SK-N-SH treated with all-trans-retinoic acid at 6 μM for 48 hours (cell line): ENCODE measurements at regions not wholly inside any gene's neighbourhood (a gene's known extent, or its start where the extent isn't known, plus 50 kb on each side); places are given as distances from the start of the nearest gene placed in this dataset.
A peak's percentile ranks its signal among the peaks of the same experiment; 100 is the strongest.

Experiments
- ATAC-seq: fragments of 200-7000 bp; cut with Tn5 transposase; 3 replicates; pipeline ENCODE4 v1.9.1; 2020; ENCODE audit warnings: mild to moderate bottlenecking, moderate library complexity
- ARNTL ChIP-seq: fragments of 450-650 bp; formaldehyde crosslinking; IDR thresholded peaks from 2 replicates; pipeline ENCODE4 v1.5.0; 2020; ENCODE audit warnings: low read depth, mild to moderate bottlenecking, moderate library complexity, borderline replicate concordance
- BACH2 ChIP-seq: fragments of 250-450 bp; sonication (Bioruptor Pico); IDR thresholded peaks from 2 replicates; pipeline ENCODE4 v1.9.0; 2021; ENCODE audit warnings: mild to moderate bottlenecking, borderline replicate concordance
- CSDC2 ChIP-seq: fragments of 250-450 bp; sonication (Bioruptor Pico); IDR thresholded peaks from 2 replicates; pipeline ENCODE4 v1.5.0; 2020; ENCODE audit warnings: mild to moderate bottlenecking, moderate library complexity
- CSRNP3 ChIP-seq: fragments of 250-450 bp; sonication (Bioruptor Pico); IDR thresholded peaks from 2 replicates; pipeline ENCODE4 v1.5.1; 2021; ENCODE audit warnings: mild to moderate bottlenecking, moderate library complexity
- ESRRG ChIP-seq: fragments of 250-450 bp; sonication (Bioruptor Pico); IDR thresholded peaks from 2 replicates; pipeline ENCODE4 v1.6.1; 2021; ENCODE audit warnings: mild to moderate bottlenecking
- GLIS3 ChIP-seq: fragments of 250-450 bp; sonication (Bioruptor Pico); IDR thresholded peaks from 2 replicates; pipeline ENCODE4 v1.5.0; 2020; ENCODE audit warnings: mild to moderate bottlenecking, moderate library complexity
- ISL1 ChIP-seq: fragments of 250-450 bp; sonication (Bioruptor Pico); IDR thresholded peaks from 2 replicates; pipeline ENCODE4 v2.1.2; 2022; ENCODE audit warnings: mild to moderate bottlenecking, moderate library complexity
- OSR1 ChIP-seq: fragments of 250-450 bp; sonication (Bioruptor Pico); IDR thresholded peaks from 2 replicates; pipeline ENCODE4 v1.8.0; 2022; ENCODE audit warnings: moderate library complexity, mild to moderate bottlenecking, inconsistent platforms
- POU6F1 ChIP-seq: fragments of 250-450 bp; sonication (Bioruptor Pico); IDR thresholded peaks from 2 replicates; pipeline ENCODE4 v1.8.0; 2021; ENCODE audit warnings: low read depth, mild to moderate bottlenecking, moderate library complexity, borderline replicate concordance
- PPARA ChIP-seq: fragments of 250-450 bp; sonication (Bioruptor Pico); IDR thresholded peaks from 2 replicates; pipeline ENCODE4 v1.5.0; 2020; ENCODE audit warnings: mild to moderate bottlenecking, borderline replicate concordance
- RARB ChIP-seq: fragments of 250-450 bp; sonication (Bioruptor Pico); IDR thresholded peaks from 2 replicates; pipeline ENCODE4 v1.8.0; 2021; ENCODE audit warnings: mild to moderate bottlenecking, moderate library complexity
- SNAI2 ChIP-seq: fragments of 250-450 bp; sonication (Bioruptor Pico); IDR thresholded peaks from 2 replicates; pipeline ENCODE4 v1.5.0; 2020; ENCODE audit warnings: mild to moderate bottlenecking, moderate library complexity
- TCF4 ChIP-seq: fragments of 250-450 bp; sonication (Bioruptor Pico); IDR thresholded peaks from 2 replicates; pipeline ENCODE4 v1.8.0; 2021; ENCODE audit warnings: mild to moderate bottlenecking, moderate library complexity, borderline replicate concordance
- TOX ChIP-seq: fragments of 250-450 bp; sonication (Bioruptor Pico); IDR thresholded peaks from 2 replicates; pipeline ENCODE4 v1.8.0; 2021; ENCODE audit warnings: mild to moderate bottlenecking, moderate library complexity, borderline replicate concordance
- ZC3H10 ChIP-seq: fragments of 250-450 bp; sonication (Bioruptor Pico); IDR thresholded peaks from 2 replicates; pipeline ENCODE4 v1.5.1; 2021; ENCODE audit warnings: mild to moderate bottlenecking, moderate library complexity
- ZFP3 ChIP-seq: fragments of 250-450 bp; sonication (Bioruptor Pico); IDR thresholded peaks from 2 replicates; pipeline ENCODE4 v1.5.0; 2020; ENCODE audit warnings: mild to moderate bottlenecking, moderate library complexity
- ZFP30 ChIP-seq: fragments of 450-650 bp; formaldehyde crosslinking; IDR thresholded peaks from 2 replicates; pipeline ENCODE4 v1.5.0; 2022; ENCODE audit warnings: mild to moderate bottlenecking, moderate library complexity
- ZNF565 ChIP-seq: fragments of 450-650 bp; formaldehyde crosslinking; conservative IDR thresholded peaks from 2 replicates; pipeline ENCODE4 v1.5.0; 2020; ENCODE audit warnings: low read depth, mild to moderate bottlenecking, moderate library complexity
- ZNF70 ChIP-seq: fragments of 450-650 bp; formaldehyde crosslinking; IDR thresholded peaks from 2 replicates; pipeline ENCODE4 v1.5.0; 2020; ENCODE audit warnings: mild to moderate bottlenecking, moderate library complexity
- ZNF8 ChIP-seq: fragments of 450-650 bp; formaldehyde crosslinking; IDR thresholded peaks from 2 replicates; pipeline ENCODE4 v1.5.0; 2020; ENCODE audit warnings: mild to moderate bottlenecking, moderate library complexity
- TF ChIP-seq, protein P1 (sequence below): fragments of 250-450 bp; sonication (Bioruptor Pico); IDR thresholded peaks from 2 replicates; pipeline ENCODE4 v1.8.0; 2020; ENCODE audit warnings: mild to moderate bottlenecking, moderate library complexity, borderline replicate concordance
- TF ChIP-seq, protein P2 (sequence below): fragments of 250-450 bp; sonication (Bioruptor Pico); IDR thresholded peaks from 2 replicates; pipeline ENCODE4 v1.5.1; 2020; ENCODE audit warnings: low read depth, mild to moderate bottlenecking, moderate library complexity

DNA sequence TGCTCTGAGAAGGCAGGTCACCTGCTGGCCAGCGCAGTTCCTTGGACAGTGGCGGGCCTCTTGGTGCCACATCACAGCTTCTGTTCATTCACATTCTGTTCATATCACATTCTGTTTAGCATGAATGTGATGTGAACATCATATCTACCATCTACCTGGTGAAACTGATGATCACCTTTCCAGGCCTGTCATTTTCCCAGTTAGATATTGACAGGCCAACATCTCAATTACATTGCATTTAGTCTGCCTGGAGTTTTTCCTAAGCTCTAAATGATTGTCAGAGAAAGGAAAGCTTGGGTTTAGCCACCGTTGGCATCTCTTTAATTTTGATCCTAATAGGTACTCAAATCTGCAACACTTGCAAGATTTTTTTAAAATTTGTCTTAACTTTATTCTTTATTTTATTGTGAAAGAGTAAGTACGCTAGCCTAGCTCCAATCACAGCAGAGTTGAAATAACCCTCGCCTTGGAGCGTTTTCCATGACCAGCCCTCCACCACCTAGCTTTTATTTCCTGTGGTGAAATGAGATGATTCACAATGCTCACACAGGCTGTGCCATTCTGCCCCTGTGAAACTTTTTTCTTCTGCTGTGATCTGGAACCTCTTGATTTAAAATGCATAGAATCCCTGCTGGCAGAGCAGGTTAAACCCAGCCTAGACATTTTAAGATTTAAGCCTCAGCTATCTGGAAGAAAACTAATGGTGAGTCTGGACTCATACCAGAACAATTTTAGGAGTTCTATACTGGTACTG, 225.0 kb downstream of the ESM1 start:
- ATAC-seq = no peak

DNA sequence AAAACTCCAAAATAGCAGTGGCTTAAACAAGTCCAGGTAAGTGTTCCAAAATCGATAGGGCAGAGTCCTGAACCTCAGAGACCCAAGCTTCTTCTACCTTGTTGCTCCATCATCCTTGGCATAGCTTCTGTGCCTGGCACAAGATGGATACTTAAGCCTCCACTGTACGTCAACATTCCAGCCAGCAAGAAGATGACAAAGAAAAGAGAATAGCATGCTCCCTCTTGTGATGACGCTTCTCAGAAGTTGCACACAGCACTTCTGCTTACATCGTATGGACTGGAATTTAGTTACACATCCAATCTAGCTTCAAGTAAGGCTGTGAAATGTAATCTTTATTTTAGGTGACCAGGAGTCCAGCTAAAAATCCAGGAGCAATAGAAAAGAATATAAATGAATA, 227.4 kb downstream of the ESM1 start:
- peak; percentile 55 for ATAC-seq
- TF ChIP-seq ZFP3 (CRISPR knock-in tag) (no peak), ZC3H10 (CRISPR knock-in tag) (no peak), BACH2 (CRISPR knock-in tag) (no peak), SNAI2 (CRISPR knock-in tag) (no peak), RARB (CRISPR knock-in tag) (no peak), CSDC2 (CRISPR knock-in tag) (no peak), TCF4 (no peak), TOX (no peak), ZNF8 (no peak), GLIS3 (CRISPR knock-in tag) (no peak), OSR1 (CRISPR knock-in tag) (no peak), POU6F1 (no peak), ESRRG (CRISPR knock-in tag) (no peak), ARNTL (CRISPR knock-in tag) (no peak)
- TF ChIP-seq, protein P1, sequence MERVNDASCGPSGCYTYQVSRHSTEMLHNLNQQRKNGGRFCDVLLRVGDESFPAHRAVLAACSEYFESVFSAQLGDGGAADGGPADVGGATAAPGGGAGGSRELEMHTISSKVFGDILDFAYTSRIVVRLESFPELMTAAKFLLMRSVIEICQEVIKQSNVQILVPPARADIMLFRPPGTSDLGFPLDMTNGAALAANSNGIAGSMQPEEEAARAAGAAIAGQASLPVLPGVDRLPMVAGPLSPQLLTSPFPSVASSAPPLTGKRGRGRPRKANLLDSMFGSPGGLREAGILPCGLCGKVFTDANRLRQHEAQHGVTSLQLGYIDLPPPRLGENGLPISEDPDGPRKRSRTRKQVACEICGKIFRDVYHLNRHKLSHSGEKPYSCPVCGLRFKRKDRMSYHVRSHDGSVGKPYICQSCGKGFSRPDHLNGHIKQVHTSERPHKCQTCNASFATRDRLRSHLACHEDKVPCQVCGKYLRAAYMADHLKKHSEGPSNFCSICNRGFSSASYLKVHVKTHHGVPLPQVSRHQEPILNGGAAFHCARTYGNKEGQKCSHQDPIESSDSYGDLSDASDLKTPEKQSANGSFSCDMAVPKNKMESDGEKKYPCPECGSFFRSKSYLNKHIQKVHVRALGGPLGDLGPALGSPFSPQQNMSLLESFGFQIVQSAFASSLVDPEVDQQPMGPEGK = no peak

More for the DNA sequence above, 225.0 kb downstream of the ESM1 start:
- TF ChIP-seq PPARA (CRISPR knock-in tag) = no peak
- no peak for TF ChIP-seq TCF4
- no peak for TF ChIP-seq ZNF8
- TF ChIP-seq TOX = no peak
- TF ChIP-seq ZC3H10 (CRISPR knock-in tag) = no peak
- no peak for TF ChIP-seq CSRNP3 (CRISPR knock-in tag)
- TF ChIP-seq, protein P2, sequence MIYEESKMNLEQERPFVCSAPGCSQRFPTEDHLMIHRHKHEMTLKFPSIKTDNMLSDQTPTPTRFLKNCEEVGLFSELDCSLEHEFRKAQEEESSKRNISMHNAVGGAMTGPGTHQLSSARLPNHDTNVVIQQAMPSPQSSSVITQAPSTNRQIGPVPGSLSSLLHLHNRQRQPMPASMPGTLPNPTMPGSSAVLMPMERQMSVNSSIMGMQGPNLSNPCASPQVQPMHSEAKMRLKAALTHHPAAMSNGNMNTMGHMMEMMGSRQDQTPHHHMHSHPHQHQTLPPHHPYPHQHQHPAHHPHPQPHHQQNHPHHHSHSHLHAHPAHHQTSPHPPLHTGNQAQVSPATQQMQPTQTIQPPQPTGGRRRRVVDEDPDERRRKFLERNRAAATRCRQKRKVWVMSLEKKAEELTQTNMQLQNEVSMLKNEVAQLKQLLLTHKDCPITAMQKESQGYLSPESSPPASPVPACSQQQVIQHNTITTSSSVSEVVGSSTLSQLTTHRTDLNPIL = no peak
- no peak for TF ChIP-seq CSDC2 (CRISPR knock-in tag)
- TF ChIP-seq ZFP30 (CRISPR knock-in tag) = no peak
- TF ChIP-seq OSR1 (CRISPR knock-in tag) = no peak
- TF ChIP-seq BACH2 (CRISPR knock-in tag) = no peak
- no peak for TF ChIP-seq ZFP3 (CRISPR knock-in tag)
- TF ChIP-seq, protein P1 = no peak
- no peak for TF ChIP-seq POU6F1
- no peak for TF ChIP-seq ZNF70 (CRISPR knock-in tag)
- TF ChIP-seq ZNF565 (CRISPR knock-in tag) = no peak
- no peak for TF ChIP-seq ISL1 (CRISPR knock-in tag)
- TF ChIP-seq SNAI2 (CRISPR knock-in tag) = no peak
